ENCODE measurements at regions not wholly inside any gene's neighbourhood (a gene's known extent, or its start where the extent isn't known, plus 50 kb on each side); places are given as distances from the start of the nearest gene placed in this dataset.

DNA sequence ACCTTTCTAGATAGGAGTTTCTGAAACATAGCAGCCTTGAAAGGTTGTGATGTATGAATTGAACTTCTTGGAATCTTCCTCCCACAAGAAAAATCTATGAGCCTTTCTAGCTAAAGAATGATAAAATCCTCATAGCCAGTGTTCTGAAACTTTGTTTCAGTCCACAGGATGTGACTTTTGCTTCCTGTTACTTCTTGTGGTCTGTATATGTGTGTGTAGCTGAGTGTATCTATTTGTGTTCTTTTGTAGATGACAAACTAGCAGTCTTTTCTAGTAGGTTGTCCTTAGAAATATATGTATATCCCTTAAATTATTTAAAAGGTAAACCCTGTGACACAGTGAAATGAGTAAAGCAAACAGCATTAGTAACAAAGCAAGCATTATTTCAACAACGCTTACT, 188.8 kb downstream of the MRPS30 start:
- TF ChIP-seq, protein P1, sequence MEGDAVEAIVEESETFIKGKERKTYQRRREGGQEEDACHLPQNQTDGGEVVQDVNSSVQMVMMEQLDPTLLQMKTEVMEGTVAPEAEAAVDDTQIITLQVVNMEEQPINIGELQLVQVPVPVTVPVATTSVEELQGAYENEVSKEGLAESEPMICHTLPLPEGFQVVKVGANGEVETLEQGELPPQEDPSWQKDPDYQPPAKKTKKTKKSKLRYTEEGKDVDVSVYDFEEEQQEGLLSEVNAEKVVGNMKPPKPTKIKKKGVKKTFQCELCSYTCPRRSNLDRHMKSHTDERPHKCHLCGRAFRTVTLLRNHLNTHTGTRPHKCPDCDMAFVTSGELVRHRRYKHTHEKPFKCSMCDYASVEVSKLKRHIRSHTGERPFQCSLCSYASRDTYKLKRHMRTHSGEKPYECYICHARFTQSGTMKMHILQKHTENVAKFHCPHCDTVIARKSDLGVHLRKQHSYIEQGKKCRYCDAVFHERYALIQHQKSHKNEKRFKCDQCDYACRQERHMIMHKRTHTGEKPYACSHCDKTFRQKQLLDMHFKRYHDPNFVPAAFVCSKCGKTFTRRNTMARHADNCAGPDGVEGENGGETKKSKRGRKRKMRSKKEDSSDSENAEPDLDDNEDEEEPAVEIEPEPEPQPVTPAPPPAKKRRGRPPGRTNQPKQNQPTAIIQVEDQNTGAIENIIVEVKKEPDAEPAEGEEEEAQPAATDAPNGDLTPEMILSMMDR (IDR thresholded peaks at IDR 0.05), result no peak
- no peak for TF ChIP-seq POLR2AphosphoS5 (IDR thresholded peaks at IDR 0.05)

Data from prostate gland (tissue), 2 donors.